GM21737 (cell line): ENCODE measurements at regions not wholly inside any gene's neighbourhood (a gene's known extent, or its start where the extent isn't known, plus 50 kb on each side); places are given as distances from the start of the nearest gene placed in this dataset.

ENCODE experiments used
- ATAC-seq: cut with Tn5 transposase; IDR thresholded peaks from one replicate; pipeline ENCODE4 v1.9.1; 2021; ENCODE audit warnings: mild to moderate bottlenecking, moderate library complexity; ENCODE audit not compliant: unreplicated experiment

DNA sequence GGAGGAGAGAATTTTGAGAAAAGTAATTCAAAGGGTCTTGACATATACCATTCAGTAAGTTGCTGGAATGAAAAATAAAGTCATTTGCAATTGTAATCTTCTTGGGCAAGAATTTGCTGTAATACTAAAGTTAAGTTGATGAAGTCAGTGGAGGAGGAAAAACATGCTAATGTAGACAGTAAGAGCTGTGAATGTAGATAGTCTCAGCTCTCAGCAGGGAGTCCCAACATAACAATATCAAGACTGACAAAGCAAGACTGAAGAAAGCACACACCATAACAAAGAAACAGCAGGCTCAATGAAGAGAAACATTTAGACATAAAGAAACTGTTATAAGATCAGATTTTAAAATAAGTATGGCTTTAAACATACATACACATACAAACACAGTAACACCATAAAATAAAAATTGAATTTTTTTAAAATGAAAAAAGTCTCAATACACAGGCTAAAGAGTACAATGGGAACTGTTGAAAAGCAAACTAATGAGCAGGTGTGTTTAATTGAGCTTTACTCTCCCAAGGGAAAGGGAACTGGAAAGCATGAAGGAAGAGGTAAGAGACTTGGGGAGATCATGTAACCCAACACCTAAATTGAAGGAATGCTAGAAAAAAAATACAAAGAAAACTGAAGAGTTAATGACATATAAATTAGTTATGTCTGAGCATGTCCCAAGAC lies 336.3 kb upstream of the NCAM2 start:
- no peak for ATAC-seq

GRCh38 chr21:20662514-20662913 lies 335.7 kb upstream of the NCAM2 start:
- no peak for ATAC-seq

DNA sequence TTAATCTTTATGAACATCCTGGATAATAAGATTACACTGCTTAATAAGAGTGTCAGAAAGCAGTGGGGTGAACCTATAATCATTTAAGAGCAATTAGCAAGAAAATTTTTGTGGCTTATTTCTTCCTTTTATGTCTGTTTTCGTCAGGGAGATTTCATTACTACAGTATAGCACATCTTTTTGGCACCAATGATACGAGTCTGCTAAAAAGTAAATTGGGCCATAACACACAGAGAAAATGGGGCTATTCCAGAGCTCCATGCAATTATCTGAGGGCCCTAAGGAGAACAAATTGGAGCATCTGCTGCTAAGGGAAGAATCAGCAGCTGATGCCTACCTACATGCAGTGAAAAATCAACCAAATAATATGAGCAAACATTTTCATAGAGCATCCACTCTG lies 330.3 kb upstream of the NCAM2 start:
- ATAC-seq = no peak

GRCh38 chr21:20685475-20685874 lies 312.7 kb upstream of the NCAM2 start:
- no peak for ATAC-seq

DNA sequence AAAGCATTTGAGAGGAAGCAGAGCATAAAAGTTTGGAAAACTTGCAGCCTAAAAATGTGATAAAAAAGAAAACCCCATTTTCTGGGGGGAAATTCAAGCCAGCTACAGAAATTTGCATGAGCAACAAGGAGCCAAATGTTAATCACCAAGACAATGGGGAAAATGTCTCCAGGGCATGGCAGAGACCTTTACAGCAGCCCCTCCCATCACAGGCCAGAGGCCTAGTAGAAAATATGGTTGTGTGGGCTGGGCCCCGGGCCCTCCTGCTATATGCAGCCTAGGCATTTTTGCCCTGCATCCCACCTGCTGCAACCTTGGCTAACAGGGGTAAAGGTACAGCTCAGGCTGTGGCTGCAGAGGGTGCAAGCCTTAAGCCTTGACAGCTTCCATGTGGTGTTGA lies 299.6 kb upstream of the NCAM2 start:
- ATAC-seq = no peak

DNA sequence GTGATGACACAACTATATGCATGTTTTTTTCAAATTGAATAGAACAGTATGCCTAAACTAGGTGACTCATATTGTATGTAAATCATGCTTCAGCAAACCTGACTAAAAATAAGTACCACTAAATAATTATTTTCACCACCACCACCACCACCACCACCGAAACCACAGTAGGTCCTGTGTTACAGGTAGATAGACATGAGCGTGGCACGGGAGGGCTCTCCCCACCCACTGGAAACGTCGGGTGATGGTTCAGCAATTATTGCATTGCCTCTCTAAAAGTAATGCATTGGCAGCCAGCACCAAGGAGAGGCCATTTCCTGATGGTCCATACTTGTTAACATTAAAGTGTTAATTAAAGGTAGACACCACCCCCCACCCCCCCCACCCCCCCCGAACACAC lies 297.0 kb upstream of the NCAM2 start:
- no peak for ATAC-seq

- ATAC-seq = no peak
Observed at GRCh38 chr21:20703112-20703767, 295.0 kb upstream of the NCAM2 start.

DNA sequence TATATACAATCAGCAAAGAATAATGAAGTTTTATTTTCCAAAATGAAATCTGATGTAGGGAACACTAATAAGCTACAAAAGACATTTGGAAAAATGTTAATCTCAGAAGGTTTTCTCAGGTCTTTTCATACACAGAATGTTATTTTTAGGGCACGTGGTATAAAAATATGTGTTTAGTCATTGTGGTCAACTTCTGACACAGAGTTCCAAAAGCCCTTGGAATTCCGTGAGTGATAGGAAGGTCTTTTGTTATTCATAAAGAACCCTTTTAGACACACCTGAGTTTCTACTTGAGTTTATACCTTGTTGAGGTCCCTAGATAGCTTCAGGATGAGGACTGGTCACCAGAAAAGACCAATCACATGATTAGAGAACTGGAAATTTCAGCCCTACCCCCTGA lies 277.6 kb upstream of the NCAM2 start:
- ATAC-seq = no peak

GRCh38 chr21:20721151-20721550 lies 277.1 kb upstream of the NCAM2 start:
- ATAC-seq = no peak

GRCh38 chr21:20728691-20729090 lies 269.5 kb upstream of the NCAM2 start:
- no peak for ATAC-seq

- no peak for ATAC-seq
Observed at GRCh38 chr21:20729376-20729775, 268.8 kb upstream of the NCAM2 start.

GRCh38 chr21:20730441-20730840 lies 267.8 kb upstream of the NCAM2 start:
- ATAC-seq = no peak

DNA sequence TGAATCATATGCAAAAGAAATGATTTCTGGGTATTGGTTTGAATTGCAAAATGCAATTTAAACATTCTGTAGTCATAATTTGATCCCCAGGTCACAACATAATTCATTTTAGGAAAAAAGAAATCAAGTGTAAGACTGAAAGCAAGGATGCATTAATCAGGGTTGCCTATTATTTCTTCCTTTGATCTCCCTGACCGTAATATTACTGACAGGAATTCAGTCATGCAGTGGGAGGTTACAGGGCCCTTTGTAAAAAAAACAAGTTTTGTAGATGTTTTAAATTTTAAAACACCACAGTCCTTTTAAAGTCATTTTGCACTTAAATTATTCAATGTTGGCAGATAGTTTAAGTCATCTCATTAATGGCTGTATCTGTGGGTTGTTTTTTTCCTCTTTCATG lies 263.0 kb upstream of the NCAM2 start:
- ATAC-seq = no peak

GRCh38 chr21:20737227-20737913 lies 260.8 kb upstream of the NCAM2 start:
- no peak for ATAC-seq

DNA sequence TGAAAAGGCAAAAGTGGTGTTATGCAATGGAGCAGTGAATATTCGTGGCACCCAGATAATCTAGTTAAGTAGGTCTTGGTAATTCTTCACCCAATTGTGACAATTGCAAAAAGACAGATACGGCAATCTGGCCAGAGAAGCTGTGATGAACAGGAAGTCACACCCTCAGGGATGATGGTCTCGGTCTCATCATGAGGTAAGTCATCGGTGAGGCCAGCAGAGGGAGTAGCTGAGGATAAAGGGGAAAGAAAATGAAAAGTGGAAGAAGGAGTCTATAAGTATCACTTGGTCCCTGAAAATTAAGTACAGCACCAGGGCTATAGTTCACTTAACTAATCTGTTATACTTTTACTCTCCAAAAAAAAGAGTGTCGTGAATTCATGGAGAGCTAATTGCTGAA lies 258.8 kb upstream of the NCAM2 start:
- ATAC-seq = no peak

- no peak for ATAC-seq
Observed at GRCh38 chr21:20741445-20741844, 256.8 kb upstream of the NCAM2 start.

DNA sequence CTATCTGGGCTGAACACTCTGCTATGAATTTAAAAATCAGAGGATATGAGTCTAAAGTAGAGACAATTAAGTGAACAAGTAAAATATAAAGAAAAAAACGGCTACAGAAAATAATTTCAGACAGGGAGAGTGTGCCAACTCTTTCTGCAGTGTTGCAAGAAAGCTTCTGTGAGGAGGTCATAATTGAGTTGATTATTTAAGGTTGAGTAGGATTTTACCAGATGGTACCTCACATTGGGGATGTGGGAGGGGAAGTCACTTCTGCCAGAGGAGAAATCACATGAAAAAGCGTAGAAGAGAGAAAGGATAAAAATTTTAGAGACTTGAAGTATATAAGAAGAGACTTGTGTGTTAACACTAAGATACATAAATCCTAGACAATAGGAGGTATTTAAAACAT lies 238.0 kb upstream of the NCAM2 start:
- no peak for ATAC-seq

GRCh38 chr21:20774737-20775136 lies 223.5 kb upstream of the NCAM2 start:
- no peak for ATAC-seq

DNA sequence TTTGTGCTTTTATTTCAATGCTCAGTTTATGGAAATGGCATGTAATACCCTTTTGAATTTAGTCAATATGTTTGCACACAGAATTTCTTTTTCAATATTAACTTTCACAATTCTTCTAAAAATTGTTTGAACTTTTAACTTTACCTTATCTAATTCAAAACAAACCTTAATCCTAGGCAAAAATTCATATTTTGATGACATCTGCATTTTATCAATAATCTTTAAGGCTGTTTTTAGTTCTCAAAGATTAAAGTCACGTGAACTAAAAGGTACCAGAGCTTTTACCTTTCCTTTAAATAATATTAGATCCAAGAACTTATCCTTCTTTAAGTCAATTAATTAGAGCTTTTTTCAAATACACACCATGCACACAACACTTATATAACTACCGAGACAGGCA lies 218.9 kb upstream of the NCAM2 start:
- no peak for ATAC-seq

DNA sequence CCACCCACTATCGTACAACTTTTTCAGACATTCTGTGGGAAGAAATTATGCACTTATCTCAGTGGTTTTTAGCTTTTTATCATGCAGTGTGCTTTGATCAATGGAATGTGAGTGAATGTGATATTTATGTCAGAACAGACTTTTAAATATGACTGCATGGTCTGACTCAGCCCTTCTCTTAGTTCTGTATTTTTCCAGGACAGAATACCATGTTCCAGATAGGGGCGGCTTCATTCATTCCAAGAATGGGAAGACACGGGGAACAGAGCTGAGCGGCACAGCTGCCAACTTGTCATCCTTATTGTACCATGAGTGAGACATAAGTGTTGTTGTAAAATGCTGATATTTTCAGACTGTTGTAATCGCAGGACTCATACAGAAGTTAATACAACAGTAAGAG lies 214.6 kb upstream of the NCAM2 start:
- ATAC-seq = no peak

DNA sequence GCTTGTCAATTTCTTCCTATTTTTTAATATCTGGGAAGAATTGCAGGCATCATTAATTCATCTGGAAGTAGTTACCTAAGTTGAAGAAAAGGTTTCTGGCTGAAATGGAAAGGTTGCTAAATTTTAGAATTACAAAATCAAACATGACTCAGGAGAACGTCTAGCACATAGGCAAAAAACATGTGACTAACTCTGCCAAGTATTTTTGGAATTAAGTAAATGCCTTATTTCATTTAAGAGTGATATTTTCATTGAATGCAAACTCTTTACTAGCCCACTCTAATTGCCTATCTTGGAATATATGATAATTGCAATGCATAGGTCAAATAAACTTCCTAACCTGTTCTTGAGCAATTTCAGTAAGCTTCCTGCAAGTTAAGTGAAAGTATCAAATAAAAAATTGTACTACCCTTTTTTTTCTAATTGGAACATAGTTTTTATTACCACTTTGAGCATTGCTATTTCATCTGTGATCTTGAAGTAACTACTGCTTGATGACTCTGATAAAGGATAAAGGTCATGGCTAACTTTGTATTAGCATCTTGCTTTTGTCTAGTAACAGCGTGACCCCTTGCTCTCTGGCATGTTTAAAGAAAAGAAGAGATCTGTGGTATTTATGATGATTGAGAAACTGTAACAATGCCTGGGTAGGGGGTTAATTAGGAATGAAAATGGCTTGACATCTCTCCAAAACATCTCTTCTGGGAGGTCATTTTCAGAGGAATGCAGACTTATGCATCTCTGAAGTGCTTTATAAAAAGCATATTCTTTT lies 208.3 kb upstream of the NCAM2 start:
- ATAC-seq = no peak

GRCh38 chr21:20800106-20800505 lies 198.1 kb upstream of the NCAM2 start:
- no peak for ATAC-seq
